K562 (cell line): ENCODE measurements at regions not wholly inside any gene's neighbourhood (a gene's known extent, or its start where the extent isn't known, plus 50 kb on each side); places are given as distances from the start of the nearest gene placed in this dataset.

Source experiments
- FOXK2 ChIP-seq, 2 experiments: fragments of 450-650 bp; IDR thresholded peaks in 1 of 2; conservative IDR thresholded peaks in 1 of 2; 2 replicates each; pipeline ENCODE4 v1.6.1; 2016; ENCODE audit warnings: low read depth in 2 of 2, mild to moderate bottlenecking in 1 of 2
- HDAC3 ChIP-seq: fragments of 450-650 bp; IDR thresholded peaks from 2 replicates; pipeline ENCODE4 v1.6.1; 2018; ENCODE audit warnings: borderline replicate concordance, mild to moderate bottlenecking, moderate library complexity; ENCODE audit not compliant: partially characterized antibody
- ILF3 ChIP-seq: fragments of 450-650 bp; IDR thresholded peaks from 2 replicates; pipeline ENCODE4 v1.6.1; 2018; ENCODE audit warnings: antibody characterized with exemption, mild to moderate bottlenecking, moderate library complexity, borderline replicate concordance
- IRF1 ChIP-seq: sonication (generic); formaldehyde crosslinking; IDR thresholded peaks from 2 replicates; pipeline ENCODE4 v1.8.0; 2022; ENCODE audit warnings: missing genetic modification reagents, mild to moderate bottlenecking, borderline replicate concordance
- KDM5B ChIP-seq: fragments of 200-600 bp; sonication (generic); IDR thresholded peaks from 2 replicates; pipeline ENCODE4 v1.6.1; 2012; ENCODE audit warnings: low read depth, mild to moderate bottlenecking, moderate library complexity, low read length, control low read depth, inconsistent platforms; ENCODE audit not compliant: insufficient replicate concordance
- KLF10 ChIP-seq: fragments of 250-450 bp; sonication (Bioruptor Pico); IDR thresholded peaks from 2 replicates; pipeline ENCODE4 v1.6.1; 2021; ENCODE audit warnings: matching md5 sums
- MBD1 ChIP-seq: fragments of 250-450 bp; sonication (Bioruptor Pico); IDR thresholded peaks from 2 replicates; pipeline ENCODE4 v1.8.0; 2022; ENCODE audit warnings: inconsistent platforms
- MEF2D ChIP-seq: conservative IDR thresholded peaks from 2 replicates; pipeline ENCODE4 v1.6.1; 2016; ENCODE audit warnings: low read depth, missing genetic modification characterization, missing compliant biosample characterization
- MYBL2 ChIP-seq, 2 experiments: fragments of 450-650 bp in 1 of 2; sonication (generic) in 1 of 2; formaldehyde crosslinking in 1 of 2; IDR thresholded peaks; 2 replicates each; pipeline versions ENCODE4 v1.6.1 to v1.8.1; 2017 to 2022; ENCODE audit warnings: borderline replicate concordance in 1 of 2, inconsistent platforms in 1 of 2, low read depth in 1 of 2, mild to moderate bottlenecking in 1 of 2, missing genetic modification reagents in 1 of 2, moderate library complexity in 1 of 2
- NFATC3 ChIP-seq: fragments of 450-650 bp; IDR thresholded peaks from 2 replicates; pipeline ENCODE4 v1.6.1; 2017; ENCODE audit warnings: mild to moderate bottlenecking
- NR4A1 ChIP-seq, 2 experiments: fragments of 250-450 bp in 1 of 2; fragments of 450-650 bp in 1 of 2; sonication (Bioruptor Pico) in 1 of 2; IDR thresholded peaks; 2 replicates each; pipeline versions ENCODE4 v1.4.0 to v1.6.1; 2016 to 2020; ENCODE audit warnings: mild to moderate bottlenecking in 2 of 2, missing compliant biosample characterization in 1 of 2, missing genetic modification characterization in 1 of 2, moderate library complexity in 1 of 2
- PHF20 ChIP-seq: fragments of 450-650 bp; IDR thresholded peaks from 2 replicates; pipeline ENCODE4 v1.6.1; 2018; ENCODE audit not compliant: partially characterized antibody
- PRDM10 ChIP-seq: fragments of 450-650 bp; IDR thresholded peaks from 2 replicates; pipeline ENCODE4 v1.6.1; 2018; ENCODE audit not compliant: partially characterized antibody
- SMARCC2 ChIP-seq: fragments of 450-650 bp; IDR thresholded peaks from 2 replicates; pipeline ENCODE4 v1.6.1; 2017; ENCODE audit warnings: antibody characterized with exemption, moderate library complexity, mild to moderate bottlenecking, low read depth
- STAG1 ChIP-seq: sonication (generic); formaldehyde crosslinking; IDR thresholded peaks from 2 replicates; pipeline ENCODE4 v1.5.0; 2020; ENCODE audit warnings: missing genetic modification reagents, borderline replicate concordance
- TAF9B ChIP-seq: fragments of 450-650 bp; IDR thresholded peaks from 2 replicates; pipeline ENCODE4 v1.6.1; 2018; ENCODE audit warnings: mild to moderate bottlenecking; ENCODE audit not compliant: partially characterized antibody
- ZNF212 ChIP-seq: fragments of 450-650 bp; formaldehyde crosslinking; IDR thresholded peaks from 2 replicates; pipeline ENCODE4 v1.4.0; 2020; ENCODE audit warnings: mild to moderate bottlenecking
- ZNF239 ChIP-seq: fragments of 250-450 bp; sonication (Bioruptor Pico); IDR thresholded peaks from 2 replicates; pipeline ENCODE4 v1.4.0; 2020; ENCODE audit warnings: mild to moderate bottlenecking

- TF ChIP-seq PRDM10 (no peak), FOXK2 (conservative IDR thresholded peaks at IDR 0.05 in 1 of 2, IDR thresholded peaks at IDR 0.05 in 1 of 2; ENCODE audit: low read depth in 2 of 2) (peak in 1 of 2 experiments; percentile 35; a peak in 1 of 4 replicates), KLF10 (CRISPR knock-in tag) (no peak), MYBL2 (IDR thresholded peaks at IDR 0.05; ENCODE audit: low read depth) (no peak), MYBL2 (CRISPR knock-in tag; IDR thresholded peaks at IDR 0.05; ENCODE audit: borderline replicate concordance) (no peak), TAF9B (peak; percentile 81), NR4A1 (CRISPR knock-in tag; IDR thresholded peaks at IDR 0.05) (no peak), NR4A1 (tag; IDR thresholded peaks at IDR 0.05) (0 out of 2 replicates have a peak, but pooled peaks have one; percentile 32), MEF2D (tag) (peak; percentile 90), ZNF239 (CRISPR knock-in tag) (no peak), IRF1 (CRISPR knock-in tag) (no peak), SMARCC2 (peak; percentile 100), STAG1 (CRISPR knock-in tag) (no peak), ZNF212 (no peak), KDM5B (no peak), PHF20 (no peak), HDAC3 (peak; percentile 99), ILF3 (peak; percentile 95), MBD1 (CRISPR knock-in tag) (no peak), NFATC3 (peak; percentile 85)
Measured at GRCh38 chr3:178170698-178171535, 365.3 kb upstream of the KCNMB2 start (continued).
